HEK293T (cell line): ENCODE measurements at regions not wholly inside any gene's neighbourhood (a gene's known extent, or its start where the extent isn't known, plus 50 kb on each side); places are given as distances from the start of the nearest gene placed in this dataset.

Experiments
- CTCF ChIA-PET: fragments of 350-600 bp; formaldehyde crosslinking; extraction: SDS; loops from one replicate; lab custom pipeline; 2021; ENCODE audit warnings: antibody characterized with exemption, inconsistent platforms; lab: Yijun Ruan, JAX
- POLR2A ChIA-PET: fragments of 350-600 bp; formaldehyde crosslinking; extraction: SDS; loops from one replicate; lab custom pipeline; 2020; ENCODE audit warnings: antibody characterized with exemption, inconsistent platforms; lab: Yijun Ruan, JAX
- DNase-seq: peaks from one replicate; pipeline ENCODE4 v3.0.0; 2012; ENCODE audit warnings: mixed read lengths; ENCODE audit errors: extremely low spot score
- ARNT ChIP-seq: fragments of 450-650 bp; IDR thresholded peaks from 2 replicates; pipeline ENCODE4 v1.6.1; 2017; ENCODE audit warnings: mild to moderate bottlenecking
- BHLHE40 ChIP-seq: fragments of 450-650 bp; IDR thresholded peaks from 2 replicates; pipeline ENCODE4 v1.6.1; 2016; ENCODE audit warnings: mild to moderate bottlenecking, moderate library complexity, borderline replicate concordance
- CTBP1 ChIP-seq: fragments of 450-650 bp; IDR thresholded peaks from 2 replicates; pipeline ENCODE4 v1.6.1; 2016; ENCODE audit warnings: borderline replicate concordance
- ELF4 ChIP-seq: fragments of 450-650 bp; IDR thresholded peaks from 2 replicates; pipeline ENCODE4 v1.6.1; 2017; ENCODE audit warnings: antibody characterized with exemption
- FOXA1 ChIP-seq: fragments of 450-650 bp; IDR thresholded peaks from 2 replicates; pipeline ENCODE4 v1.6.1; 2016; ENCODE audit warnings: mild to moderate bottlenecking
- FOXK2 ChIP-seq: fragments of 450-650 bp; IDR thresholded peaks from 2 replicates; pipeline ENCODE4 v1.6.1; 2016; ENCODE audit warnings: mild to moderate bottlenecking
- FOXM1 ChIP-seq: fragments of 450-650 bp; IDR thresholded peaks from 2 replicates; pipeline ENCODE4 v1.6.1; 2017; ENCODE audit warnings: mild to moderate bottlenecking, borderline replicate concordance
- HDGF ChIP-seq: fragments of 450-650 bp; IDR thresholded peaks from 2 replicates; pipeline ENCODE4 v1.6.1; 2017; ENCODE audit warnings: antibody characterized with exemption, borderline replicate concordance
- L3MBTL2 ChIP-seq: fragments of 450-650 bp; conservative IDR thresholded peaks from 2 replicates; pipeline ENCODE4 v1.6.1; 2016; ENCODE audit warnings: mild to moderate bottlenecking
- LEF1 ChIP-seq: fragments of 450-650 bp; IDR thresholded peaks from 2 replicates; pipeline ENCODE4 v1.6.1; 2017; ENCODE audit warnings: mild to moderate bottlenecking, borderline replicate concordance
- NFRKB ChIP-seq: fragments of 450-650 bp; IDR thresholded peaks from 2 replicates; pipeline ENCODE4 v1.6.1; 2016; ENCODE audit warnings: mild to moderate bottlenecking, moderate library complexity
- SP1 ChIP-seq: fragments of 450-650 bp; IDR thresholded peaks from 2 replicates; pipeline ENCODE4 v1.6.1; 2017
- SUZ12 ChIP-seq: fragments of 450-650 bp; IDR thresholded peaks from 2 replicates; pipeline ENCODE4 v1.6.1; 2016; ENCODE audit warnings: mild to moderate bottlenecking
- TARDBP ChIP-seq: fragments of 450-650 bp; IDR thresholded peaks from 2 replicates; pipeline ENCODE4 v1.6.1; 2016
- ZNF384 ChIP-seq: fragments of 450-650 bp; IDR thresholded peaks from 2 replicates; pipeline ENCODE4 v1.6.1; 2016
- TF ChIP-seq, protein P1 (sequence below): fragments of 450-650 bp; IDR thresholded peaks from 2 replicates; pipeline ENCODE4 v1.6.1; 2016

- ChIA-PET POLR2A (no interaction called here), CTCF (no interaction called here)
- no peak for TF ChIP-seq SP1
- TF ChIP-seq FOXM1 = no peak
- no peak for TF ChIP-seq FOXA1
- TF ChIP-seq ARNT = no peak
- TF ChIP-seq HDGF = no peak
- TF ChIP-seq NFRKB = no peak
- no peak for TF ChIP-seq L3MBTL2
- DNase-seq = no peak
Observed at GRCh38 chr1:238060061-238060460, 169.3 kb upstream of the ZP4 start.

- POLR2A ChIA-PET = no interaction called here
- CTCF ChIA-PET = interaction anchor here (0.6 kb wide), 1 partner anchor 31 kb away, joined by 3 read pairs; no protein-coding TSS in a partner anchor
- TF ChIP-seq FOXA1 = no peak
- DNase-seq = no peak
Observed at GRCh38 chr1:238052496-238053266, 162.0 kb upstream of the ZP4 start.

DNA sequence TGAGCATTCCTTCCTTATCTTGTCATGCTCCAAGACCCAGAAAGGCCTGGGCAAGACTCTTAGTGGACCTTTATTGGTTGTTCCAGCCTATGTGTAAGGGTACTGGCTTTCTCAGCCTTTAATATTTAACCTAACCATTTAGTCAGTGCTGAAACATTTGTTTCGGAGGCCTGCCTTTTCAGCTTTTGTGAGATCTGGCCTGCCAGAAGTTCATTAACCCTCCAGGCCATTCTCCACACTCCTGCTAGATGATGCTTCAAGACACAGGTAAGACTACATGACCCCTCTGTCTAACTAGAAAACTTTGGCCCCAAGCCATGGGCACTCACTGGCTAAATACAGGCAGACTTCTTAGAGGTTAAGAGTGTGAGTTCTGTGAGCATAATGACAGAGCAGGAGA, 138.4 kb upstream of the ZP4 start:
- DNase-seq = no peak
- no peak for TF ChIP-seq FOXA1
- no peak for TF ChIP-seq L3MBTL2
- no peak for TF ChIP-seq ARNT
- no peak for TF ChIP-seq BHLHE40
- TF ChIP-seq SUZ12 = no peak
- TF ChIP-seq TARDBP = no peak
- no peak for TF ChIP-seq LEF1
- no peak for TF ChIP-seq HDGF
- no peak for TF ChIP-seq NFRKB
- TF ChIP-seq, protein P1, sequence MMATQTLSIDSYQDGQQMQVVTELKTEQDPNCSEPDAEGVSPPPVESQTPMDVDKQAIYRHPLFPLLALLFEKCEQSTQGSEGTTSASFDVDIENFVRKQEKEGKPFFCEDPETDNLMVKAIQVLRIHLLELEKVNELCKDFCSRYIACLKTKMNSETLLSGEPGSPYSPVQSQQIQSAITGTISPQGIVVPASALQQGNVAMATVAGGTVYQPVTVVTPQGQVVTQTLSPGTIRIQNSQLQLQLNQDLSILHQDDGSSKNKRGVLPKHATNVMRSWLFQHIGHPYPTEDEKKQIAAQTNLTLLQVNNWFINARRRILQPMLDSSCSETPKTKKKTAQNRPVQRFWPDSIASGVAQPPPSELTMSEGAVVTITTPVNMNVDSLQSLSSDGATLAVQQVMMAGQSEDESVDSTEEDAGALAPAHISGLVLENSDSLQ = no peak
- TF ChIP-seq FOXK2 = no peak
- no peak for TF ChIP-seq ELF4
- TF ChIP-seq SP1 = no peak
- TF ChIP-seq CTBP1 = no peak
- CTCF ChIA-PET = no interaction called here
- POLR2A ChIA-PET = no interaction called here

GRCh38 chr1:238027366-238027765, 136.6 kb upstream of the ZP4 start:
- CTCF ChIA-PET = no interaction called here
- POLR2A ChIA-PET = no interaction called here
- no peak for TF ChIP-seq ARNT
- TF ChIP-seq BHLHE40 = no peak
- TF ChIP-seq SP1 = no peak
- no peak for TF ChIP-seq NFRKB
- TF ChIP-seq HDGF = no peak
- TF ChIP-seq, protein P1 = no peak
- no peak for TF ChIP-seq FOXA1
- no peak for TF ChIP-seq SUZ12
- TF ChIP-seq FOXM1 = no peak
- no peak for TF ChIP-seq FOXK2
- no peak for TF ChIP-seq CTBP1
- no peak for TF ChIP-seq TARDBP
- no peak for DNase-seq

GRCh38 chr1:238023137-238023536, 132.4 kb upstream of the ZP4 start:
- POLR2A ChIA-PET = no interaction called here
- no peak for TF ChIP-seq ZNF384
- no peak for TF ChIP-seq CTBP1
- TF ChIP-seq FOXA1 = no peak
- no peak for TF ChIP-seq SP1
- TF ChIP-seq L3MBTL2 = no peak
- CTCF ChIA-PET = no interaction called here
- no peak for DNase-seq

DNA sequence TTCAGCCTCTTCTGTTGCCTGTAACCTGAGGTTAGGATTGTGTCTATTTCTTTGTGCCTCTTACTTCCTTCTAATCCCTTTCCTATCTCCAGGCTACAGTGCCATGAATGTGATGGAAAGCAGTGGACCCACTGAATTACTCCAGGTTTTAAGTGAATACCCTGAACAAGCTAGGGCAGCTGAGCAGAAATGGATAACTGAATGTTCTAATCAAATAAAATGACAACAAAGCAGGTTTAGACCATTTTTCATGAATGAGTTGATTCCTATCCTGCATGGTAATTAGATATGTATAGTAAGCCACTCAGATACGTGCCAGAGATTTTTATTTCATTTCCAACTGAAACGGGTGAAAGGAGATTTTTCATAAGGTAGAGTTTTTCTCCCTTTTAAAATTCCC, 127.5 kb upstream of the ZP4 start:
- no peak for DNase-seq
- CTCF ChIA-PET = no interaction called here
- TF ChIP-seq SP1 (no peak), ELF4 (no peak), ARNT (no peak), FOXA1 (no peak), ZNF384 (no peak), FOXK2 (no peak), TARDBP (no peak), LEF1 (no peak), FOXM1 (no peak), HDGF (no peak), L3MBTL2 (no peak), BHLHE40 (no peak)
- TF ChIP-seq, protein P1 = no peak
- POLR2A ChIA-PET = no interaction called here

GRCh38 chr1:238006779-238007178, 116.1 kb upstream of the ZP4 start:
- POLR2A ChIA-PET = no interaction called here
- DNase-seq = no peak
- no peak for TF ChIP-seq SP1
- no peak for TF ChIP-seq TARDBP
- TF ChIP-seq L3MBTL2 = no peak
- TF ChIP-seq FOXA1 = no peak
- TF ChIP-seq FOXM1 = no peak
- no peak for TF ChIP-seq FOXK2
- TF ChIP-seq ARNT = no peak
- no peak for TF ChIP-seq LEF1
- TF ChIP-seq SUZ12 = no peak
- CTCF ChIA-PET = interaction anchor here (0.6 kb wide), 1 partner anchor 1810 kb away, joined by 3 read pairs; no protein-coding TSS in a partner anchor
